ENCODE measurements at regions not wholly inside any gene's neighbourhood (a gene's known extent, or its start where the extent isn't known, plus 50 kb on each side); places are given as distances from the start of the nearest gene placed in this dataset.
"Not testable (repeated sequence)": the region's sequence is repeated elsewhere in the genome, so short reads cannot be mapped to it uniquely, and the experiment has no call there.

DNA sequence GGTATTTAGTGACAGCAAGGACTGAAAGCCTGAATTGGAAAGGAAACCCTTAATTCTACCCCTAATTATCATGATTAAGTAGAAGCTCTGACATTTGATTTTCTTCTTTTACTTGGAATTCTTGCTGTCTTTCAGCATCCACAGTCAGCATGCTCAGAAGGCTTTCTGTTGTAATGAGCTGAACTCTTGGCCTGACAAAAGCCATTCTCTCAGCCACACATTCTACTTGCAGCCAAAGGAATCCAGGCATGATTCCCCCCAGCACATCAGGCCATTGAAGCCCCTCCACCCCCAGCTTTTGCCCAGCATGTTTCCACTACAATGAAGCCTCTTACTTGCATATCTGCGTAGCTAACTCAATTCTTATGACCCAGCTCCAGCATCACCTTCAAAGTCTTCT is 94.3 kb upstream of the FRMD4A start:
- DNase-seq: no peak

DNA sequence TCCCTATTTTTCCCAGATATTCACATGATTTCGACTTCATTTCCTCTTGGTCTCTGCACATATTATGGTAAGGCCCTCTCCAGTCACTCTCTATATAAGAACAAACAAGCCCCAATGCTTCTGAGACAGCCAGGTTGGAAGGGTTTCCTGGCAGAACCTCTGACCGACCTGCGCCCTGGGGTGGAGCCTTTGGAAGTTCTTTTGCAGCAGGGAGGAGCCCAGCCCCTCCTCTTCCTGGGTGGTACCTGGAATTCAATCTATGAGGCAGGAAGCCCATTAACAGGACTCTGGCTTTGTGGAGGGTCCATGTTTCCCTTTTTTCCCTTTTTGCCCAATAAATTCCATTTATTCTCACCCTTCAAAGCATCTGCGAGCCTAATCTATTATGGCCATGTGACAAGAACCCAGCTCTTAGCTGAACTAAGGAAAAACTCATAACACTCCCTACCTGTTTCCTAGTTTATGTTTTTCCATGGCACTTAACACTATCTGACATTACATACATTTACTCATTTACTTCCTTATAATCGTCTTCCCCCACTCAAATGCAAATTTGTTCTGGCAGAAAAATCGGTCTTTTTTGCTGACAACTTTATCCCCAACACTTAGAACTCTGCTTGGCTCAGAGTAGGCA is 92.5 kb upstream of the FRMD4A start:
- no peak for DNase-seq

DNA sequence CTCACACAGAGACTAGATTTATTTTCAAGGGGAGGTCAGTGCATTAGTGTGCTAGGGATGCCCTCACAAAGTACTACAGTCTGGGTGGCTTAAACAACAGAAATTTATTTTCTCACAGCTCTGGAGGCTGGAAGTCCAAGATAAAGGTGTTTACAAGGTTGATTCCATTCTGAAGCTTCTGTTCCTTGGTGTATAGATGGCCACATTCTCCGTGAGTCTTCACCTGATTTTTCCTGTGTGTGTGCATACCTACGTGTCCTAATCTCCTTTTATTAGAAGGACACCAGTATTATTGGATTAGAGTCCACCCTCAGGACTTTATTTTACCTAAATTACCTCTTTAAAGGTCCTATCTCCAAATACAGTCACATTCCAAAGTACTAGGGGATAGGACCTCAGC is 91.7 kb upstream of the FRMD4A start:
- no peak for DNase-seq

DNA sequence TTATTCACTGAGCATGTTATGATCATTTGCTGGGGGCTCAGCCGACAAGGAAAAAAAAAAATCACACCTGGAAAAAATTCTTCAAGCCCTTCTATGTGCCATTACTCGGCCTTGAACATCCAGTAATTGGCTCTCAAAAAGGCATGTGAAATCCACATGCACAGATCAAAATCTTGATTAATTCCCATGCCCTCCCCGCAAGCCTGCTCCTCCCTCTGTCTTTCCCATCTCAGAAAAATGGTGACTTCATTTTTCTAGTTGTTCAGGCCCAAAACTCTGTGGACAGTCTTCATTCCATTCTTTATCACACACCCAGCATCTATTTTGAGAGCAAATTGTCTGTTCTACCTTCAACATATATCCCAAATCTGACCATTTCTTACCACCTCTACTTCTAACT is 91.2 kb upstream of the FRMD4A start:
- no peak for DNase-seq

DNA sequence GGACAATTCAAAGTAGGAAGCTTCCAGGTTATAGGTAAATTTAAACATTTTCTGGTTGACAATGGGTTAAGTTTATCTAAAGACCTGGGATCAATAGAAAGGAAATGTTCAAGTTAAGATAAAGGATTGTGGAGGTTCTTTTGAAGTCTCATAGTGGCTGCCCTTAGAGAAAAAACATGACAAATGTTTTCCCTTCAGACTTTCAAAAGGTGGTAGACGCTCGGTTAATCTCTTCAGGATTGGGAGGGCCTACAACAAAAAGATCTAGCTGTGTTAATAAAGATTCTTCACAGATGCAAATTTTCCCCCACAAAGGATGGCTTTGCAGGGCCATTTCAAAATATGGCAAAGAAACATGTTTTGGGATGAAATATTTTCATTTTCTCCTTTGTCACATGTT is 86.6 kb upstream of the FRMD4A start:
- DNase-seq: not testable (repeated sequence)

DNA sequence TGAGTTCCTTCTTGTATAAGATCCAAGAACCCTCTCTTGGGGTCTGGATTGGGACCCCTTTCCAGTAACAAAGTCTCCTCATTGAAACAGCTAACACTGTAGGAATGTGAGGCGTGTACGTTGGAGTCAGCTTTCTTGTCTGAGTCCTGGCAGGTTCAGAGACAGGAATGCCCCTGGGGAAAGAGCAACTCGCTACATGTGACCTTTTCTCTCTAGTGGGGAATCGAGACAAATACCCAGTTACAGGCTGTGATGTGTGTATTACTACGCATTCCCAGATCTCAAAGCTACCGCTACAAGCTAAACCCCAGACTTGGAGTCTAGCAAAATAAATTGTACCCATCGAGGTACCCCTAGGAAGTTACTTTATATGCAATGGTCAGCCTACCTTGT is 85.6 kb upstream of the FRMD4A start:
- no peak for DNase-seq

DNA sequence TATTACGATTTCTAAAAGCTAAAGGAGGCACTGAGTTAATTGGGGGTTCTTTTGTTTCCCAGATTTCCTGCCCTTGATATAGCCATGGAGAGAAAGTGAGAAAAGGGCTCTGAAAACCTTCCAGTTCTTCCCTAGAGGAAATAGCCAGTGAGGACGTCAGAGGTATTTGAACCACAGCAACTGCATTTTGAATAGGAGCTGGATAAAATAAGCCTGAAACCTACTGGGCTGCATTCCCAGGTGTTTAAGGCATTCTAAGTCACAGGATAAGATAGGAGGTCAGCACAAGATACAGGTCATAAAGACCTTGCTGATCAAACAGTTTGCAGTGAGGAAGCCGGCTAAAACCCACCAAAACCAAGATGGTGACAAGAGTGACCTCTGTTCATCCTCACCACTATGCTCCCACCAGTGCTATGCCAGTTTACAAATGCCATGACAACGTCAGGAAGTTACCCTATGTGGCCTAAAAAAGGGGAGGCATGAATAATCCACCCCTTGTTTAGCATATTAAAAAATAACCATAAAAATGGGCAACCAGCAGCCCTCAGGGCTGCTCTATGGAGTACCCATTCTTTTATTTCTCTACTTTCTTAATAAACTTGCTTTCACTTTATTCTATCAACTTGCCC is 85.1 kb upstream of the FRMD4A start:
- DNase-seq: no peak

DNA sequence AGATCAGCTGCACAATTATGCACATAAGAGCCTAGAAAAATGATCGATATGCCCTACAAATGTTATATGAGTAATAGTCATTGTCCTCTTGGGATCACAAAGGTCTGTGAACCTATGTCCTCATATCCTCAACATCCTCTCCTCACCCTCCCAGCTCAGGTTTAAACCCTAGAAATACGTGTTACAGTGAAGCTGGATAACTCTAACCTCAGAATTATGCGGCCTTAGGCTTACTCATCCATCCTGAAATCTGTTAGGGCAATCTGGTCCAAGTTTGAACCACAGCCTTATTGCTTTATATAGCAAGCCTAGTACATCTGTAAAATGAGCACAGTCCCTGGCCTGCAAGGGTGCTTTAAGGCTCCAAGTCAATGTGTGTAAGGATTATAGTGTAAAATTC is 84.2 kb upstream of the FRMD4A start:
- no peak for DNase-seq

DNA sequence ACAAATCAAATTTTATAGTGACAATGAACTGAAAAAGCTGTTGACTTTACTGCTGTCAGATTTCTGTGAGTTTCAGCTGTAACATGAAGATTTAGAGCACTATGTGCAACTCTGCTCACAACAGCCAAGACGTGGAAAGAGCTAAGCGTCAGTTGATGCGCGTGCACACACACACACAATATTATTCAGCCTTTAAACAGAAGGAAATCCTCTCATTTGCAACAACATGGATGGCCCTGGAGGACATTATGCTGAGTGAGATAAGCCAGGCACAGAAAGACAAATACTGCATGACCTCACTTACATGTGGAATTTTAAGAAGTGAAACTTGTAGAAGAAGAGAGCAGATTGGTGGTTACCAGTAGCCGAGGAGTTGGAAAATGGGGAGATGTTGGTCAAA is 82.8 kb upstream of the FRMD4A start:
- DNase-seq: no peak

DNA sequence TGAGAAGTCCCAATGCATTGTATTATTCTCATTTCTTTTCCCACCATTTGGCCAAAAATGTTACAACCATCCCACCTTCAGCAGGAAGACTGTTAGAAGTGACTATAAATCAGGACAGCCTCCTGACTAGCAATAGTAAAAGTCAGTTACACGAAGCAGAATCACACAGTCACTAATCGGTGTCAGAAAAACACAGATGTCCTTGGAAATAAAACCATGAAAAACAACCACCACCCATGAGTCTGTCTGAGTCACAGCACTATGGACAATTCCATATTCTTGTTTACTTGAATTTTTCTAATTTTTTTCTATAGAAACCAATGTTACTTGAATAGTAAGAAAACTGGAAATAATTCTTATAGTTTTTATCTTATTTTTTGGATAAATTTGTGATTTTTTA is 81.9 kb upstream of the FRMD4A start:
- no peak for DNase-seq

DNA sequence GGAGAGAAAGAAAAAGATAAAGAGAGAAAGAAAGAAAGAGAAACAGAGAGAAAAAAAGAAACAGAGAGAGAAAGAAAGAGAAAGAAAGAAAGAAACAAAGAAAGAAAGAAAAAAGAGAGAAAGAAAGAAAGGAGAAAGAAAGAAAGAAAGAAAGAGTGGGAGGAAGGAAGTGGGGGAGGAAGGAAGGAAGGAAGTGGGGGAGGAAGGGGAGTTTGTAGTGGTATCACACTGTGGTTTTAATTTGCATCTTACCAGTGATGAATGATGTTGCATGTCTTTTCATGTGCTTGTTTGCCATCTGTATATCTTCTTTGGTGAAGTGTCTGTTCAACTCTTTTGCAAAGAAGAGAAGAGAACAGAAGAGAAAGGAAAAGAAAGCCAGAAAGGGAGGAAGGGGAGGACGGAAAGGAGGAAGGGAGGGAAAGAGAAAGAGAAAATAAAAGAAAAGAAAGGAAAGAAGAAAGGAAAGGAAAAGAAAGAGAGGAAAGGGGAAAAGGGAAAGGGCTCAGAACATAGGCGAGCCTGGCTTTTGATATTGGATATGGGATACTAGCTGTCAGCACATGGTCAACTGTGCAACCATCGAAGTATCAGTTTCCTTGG is 79.2 kb upstream of the FRMD4A start:
- no peak for DNase-seq

DNA sequence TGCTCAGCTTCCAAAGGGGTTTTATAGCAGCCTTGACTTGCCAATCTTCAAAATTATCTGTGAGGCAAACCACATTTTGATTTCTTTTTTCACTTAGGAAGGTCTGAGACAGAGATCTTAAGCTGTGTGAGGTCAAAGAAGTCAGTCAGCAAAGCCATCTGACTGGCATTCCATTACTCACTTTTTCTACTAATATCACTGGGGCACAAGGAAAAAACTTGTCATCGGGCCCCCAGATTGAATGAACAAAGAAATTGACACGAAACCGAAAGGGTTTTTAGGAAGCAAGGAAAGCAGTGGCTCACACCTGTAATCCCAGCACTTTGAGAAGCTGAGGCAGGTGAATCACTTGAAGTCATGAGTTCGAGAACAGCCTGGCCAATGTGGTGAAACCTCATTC is 78.5 kb upstream of the FRMD4A start:
- no peak for DNase-seq

DNA sequence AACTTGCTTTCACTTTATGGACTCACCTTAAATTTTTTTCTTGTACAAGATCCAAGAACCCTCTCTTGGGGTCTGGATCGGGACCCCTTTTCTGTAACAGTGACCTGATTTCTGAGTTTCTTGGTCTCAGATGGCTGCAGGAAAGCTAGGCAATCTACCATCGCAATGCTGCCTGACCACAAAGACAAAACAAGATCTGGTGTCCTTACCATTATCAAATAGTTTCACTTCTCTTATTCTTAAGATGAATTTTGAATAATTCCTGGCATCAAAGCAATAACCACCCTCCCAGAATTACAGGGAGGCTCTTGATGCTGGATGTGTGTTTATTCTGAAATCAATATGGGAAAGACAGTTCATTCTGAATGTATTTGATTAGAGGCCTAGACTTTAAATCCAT is 77.4 kb upstream of the FRMD4A start:
- no peak for DNase-seq

DNA sequence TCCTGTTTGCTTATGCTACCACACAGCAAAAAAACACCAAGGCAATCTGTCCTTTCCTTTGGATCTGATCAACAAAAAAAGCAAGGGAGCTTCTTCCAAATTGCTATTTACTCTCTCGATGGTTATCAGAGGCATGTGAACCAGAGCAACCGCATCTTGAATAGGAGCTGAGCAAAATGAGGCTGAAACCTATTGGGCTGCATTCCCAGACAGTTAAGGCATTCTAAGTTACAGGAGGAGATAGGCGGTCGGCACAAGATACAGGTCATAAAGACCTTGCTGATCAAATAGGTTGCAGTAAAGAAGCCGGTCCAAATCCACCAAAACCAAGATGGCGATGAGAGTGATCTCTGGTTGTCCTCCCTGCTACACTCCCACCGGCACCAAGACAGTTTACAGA is 76.8 kb upstream of the FRMD4A start:
- no peak for DNase-seq

DNA sequence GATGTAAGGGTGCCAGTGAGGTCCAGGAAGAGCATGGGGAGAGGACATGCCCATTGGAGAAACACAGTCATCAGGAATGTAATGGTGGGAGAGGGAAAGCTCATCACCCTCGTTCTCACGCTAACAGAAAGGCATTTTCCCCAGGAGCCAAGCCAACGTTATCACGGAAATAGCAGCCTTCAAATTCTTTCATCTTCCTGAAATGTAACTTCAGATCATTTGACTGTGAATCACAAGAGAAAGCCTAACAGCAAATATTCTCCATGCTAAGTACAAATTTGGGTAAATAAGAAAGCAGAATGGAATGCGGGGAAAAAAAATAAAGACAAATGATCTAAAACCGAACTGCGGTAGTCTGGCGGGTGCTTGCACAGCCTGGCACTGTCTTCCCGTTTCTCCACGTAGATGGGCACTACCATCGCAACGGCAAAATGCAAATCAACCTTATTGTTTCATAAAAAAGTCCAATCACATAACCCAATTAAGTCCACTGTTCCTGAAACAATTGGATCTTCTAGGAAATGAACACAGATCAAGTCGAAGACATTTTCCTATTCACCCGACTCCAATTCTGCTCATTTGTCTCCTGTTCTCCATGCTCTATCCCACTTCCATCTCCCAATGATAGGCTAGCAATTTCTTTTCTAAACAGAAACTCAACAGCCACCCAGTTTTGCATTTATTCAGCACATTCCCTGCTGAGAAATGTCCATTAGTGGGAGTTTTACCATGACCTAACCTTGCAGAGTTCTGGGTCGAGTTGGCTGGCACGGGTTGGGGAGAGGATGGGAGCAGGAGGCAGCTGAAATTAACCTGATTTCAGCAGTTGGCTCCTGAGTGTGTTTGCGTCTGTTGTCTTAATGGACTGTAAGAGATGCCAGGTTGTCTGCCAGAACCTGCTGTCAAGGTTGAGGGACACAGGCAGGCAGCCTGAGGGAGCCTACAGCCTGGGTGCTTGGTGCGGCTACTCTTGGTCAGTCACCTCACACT is 74.6 kb upstream of the FRMD4A start:
- DNase-seq: peak in 3 of 14 donors; percentile 1 to 93 (median 12)

DNA sequence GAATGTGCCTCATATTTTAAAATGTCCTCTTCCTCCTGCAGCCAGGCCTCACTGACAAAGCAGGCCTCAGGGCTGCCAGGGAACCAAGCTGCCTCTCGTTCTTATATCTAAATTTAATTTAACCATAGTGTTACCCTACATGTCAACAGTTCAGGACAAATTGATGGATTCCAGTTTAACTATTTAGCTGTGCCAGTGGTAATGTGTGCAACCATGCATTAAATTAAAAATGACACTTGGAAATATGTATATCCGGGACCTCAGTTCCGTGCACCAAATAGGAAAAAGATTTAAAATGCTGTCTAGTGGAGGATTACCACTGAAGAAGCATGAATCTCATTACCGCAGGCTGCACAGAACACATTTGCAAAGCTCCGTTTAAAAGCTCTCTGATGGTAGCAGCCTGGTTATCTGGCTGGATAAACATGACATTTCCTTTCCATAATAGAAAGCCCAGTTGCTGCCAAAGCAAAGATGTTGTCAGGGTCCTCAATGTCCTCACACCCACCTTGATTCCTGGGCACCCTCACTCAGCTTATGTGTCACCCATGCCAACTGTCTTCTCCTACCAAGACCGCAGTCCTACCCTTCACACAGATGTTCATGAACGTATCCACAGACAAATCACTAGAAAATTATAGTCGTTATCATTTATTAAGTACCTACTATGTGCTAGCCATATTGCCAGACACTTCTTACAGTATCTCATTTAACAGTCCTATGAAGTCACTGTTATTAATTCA is 73.3 kb upstream of the FRMD4A start:
- DNase-seq: peak in 1 of 14 donors; percentile 70

DNA sequence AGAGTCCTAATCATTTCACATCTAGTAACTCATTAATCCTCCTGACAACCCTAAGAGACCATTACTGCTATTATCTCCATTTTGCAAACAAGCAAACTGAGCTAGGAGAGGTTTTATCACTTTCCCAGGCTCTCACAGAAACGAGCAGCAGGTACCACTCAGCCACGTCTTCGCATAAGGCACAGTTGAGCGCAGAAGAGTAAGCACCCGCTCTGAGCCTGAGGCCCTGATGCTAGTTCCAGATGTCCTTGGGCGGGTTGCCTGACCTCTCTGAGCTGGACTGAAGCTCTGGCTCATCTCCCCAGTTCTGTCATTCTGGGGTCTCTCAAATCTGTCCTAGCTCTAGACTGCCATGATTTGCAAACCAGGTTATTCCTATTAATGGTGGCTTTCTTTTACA is 72.6 kb upstream of the FRMD4A start:
- DNase-seq: no peak

DNA sequence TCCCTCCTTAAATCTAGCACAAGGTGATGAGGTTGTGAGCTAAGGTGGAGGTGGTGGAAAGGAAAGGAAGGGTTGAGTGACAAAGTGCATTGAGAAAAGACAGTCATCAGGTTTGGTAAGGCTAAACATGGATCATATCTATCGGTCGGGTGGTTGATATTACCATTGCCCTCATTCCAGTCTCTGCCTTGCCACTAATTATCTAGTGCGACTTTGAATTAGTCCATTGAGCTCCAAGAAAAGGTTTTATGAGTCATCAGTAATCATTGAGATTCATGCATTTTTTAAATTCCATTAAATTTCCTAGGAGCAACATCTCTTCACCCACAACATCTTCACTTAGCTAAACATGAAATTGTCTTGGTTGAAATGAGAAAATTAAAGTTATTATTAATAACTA is 68.9 kb upstream of the FRMD4A start:
- no peak for DNase-seq

DNA sequence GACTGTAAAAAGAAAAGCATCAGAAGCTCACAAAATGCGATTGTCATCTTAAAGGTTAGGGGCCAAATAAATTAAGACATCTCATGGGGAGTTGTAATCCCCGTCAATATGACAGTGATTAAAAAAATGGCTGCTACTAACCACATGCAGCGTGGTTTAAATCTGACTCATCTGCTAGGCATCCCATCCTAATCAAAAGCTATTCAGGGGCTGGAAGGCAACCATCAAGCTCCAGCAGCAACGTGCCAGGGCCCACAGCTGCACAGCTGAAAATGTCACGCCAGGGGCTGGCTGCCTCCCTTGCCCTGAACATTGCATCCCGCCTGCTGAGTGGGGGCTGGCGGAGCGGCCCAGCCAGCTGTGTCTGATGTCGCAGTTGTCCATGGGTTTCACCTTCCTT is 66.3 kb upstream of the FRMD4A start:
- DNase-seq: peak in 7 of 14 donors; percentile 7 to 54 (median 17)

DNA sequence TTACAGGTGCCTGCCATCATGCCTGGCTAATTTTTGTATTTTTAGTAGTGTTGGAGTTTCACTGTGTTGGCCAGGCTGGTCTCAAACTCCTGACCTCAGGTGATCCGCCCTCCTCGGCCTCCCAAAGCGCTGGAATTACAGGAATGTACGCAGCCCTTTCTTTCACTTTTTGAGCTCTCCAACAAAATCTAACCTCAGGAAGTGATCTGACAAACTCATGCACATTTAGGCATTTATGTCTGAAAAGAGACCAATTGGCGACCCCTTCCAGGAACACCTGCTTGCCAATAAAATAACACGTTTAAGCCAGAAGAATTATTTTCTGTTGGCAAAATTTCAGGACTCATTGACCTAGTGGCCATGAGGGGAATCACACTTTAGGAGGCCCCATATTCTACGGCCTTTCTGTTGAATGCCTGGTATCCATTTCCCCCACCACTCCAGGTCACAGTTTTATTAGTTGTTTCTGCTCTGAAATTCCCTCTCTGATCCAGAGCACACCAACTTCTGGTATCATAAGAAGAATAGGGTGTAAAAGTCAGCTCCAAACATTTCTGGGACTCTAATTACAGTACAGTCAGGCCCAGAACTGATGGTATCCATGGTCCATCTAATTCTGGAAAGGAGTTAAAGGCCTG is 65.8 kb upstream of the FRMD4A start:
- DNase-seq: no peak

DNA sequence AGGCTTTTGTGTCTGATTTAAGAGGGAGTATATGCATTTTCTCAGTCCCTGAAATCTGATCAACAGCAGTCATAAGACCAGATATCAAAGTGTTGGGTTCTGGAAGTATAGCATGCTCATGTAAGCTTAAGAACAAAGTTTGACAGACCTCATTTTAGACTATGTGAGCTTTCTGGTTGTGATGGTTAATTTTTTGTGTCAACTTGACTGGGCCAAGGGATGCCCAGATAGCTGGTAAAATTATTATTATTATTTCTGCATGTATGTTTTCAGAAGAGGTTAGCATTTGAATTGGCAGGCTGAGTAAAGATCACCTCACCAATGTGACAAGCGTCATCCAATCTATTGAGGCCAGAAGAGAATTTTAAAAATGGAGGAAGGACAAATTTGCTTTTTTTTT is 63.5 kb upstream of the FRMD4A start:
- no peak for DNase-seq

DNA sequence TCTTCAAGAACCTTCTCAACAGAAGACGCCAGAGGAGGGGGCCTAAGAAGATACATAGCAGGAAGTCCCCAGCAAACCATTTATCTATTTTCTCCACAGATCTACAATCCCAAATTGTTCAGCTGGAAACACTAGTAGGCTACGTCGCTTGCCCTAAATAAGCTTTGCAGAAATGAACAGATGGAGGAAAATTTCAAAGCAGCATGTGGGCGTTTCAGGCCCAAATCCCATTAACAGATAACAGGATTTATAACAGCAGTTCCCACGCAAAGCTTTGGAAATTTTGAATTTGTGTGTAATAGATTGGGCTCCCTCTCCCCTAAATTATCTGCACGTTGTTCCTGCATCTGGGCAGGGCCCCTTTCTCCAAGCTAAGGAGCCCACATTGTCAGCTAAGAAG is 60.6 kb upstream of the FRMD4A start:
- DNase-seq: peak in 1 of 14 donors; percentile 68
